ENCODE measurements at regions not wholly inside any gene's neighbourhood (a gene's known extent, or its start where the extent isn't known, plus 50 kb on each side); places are given as distances from the start of the nearest gene placed in this dataset.

- H3K4me3 ChIP-seq (replicated peaks in 1 of 3; ENCODE audit: insufficient read depth in 1 of 3, low read depth in 2 of 3, low read length in 3 of 3), result no peak overlapping the region
- H2AFZ ChIP-seq (ENCODE audit: low read length), result no peak overlapping the region
- no peaks in the 10 kb centered on the region for H3K79me2 ChIP-seq (ENCODE audit: insufficient read depth, low read length)
- DNase-seq (ENCODE audit: low spot score) (no peak), FAIRE-seq (no peak), ATAC-seq (no peak)
- 31% methylated on average over 8 of the region's 11 CpGs for WGBS (ENCODE audit: low lambda C conversion rate)
- no peaks in the 10 kb centered on the region for H3K9me3 ChIP-seq (ENCODE audit: low read length)
- H3K27me3 ChIP-seq (ENCODE audit: control insufficient read depth in 1 of 2, insufficient read depth in 2 of 2, low read length in 2 of 2), result peaks cover 12 to 44% of the 10 kb centered on the region in 2 experiments
- H4K20me1 ChIP-seq (ENCODE audit: insufficient read depth, low read length), result no peaks in the 10 kb centered on the region
- TF ChIP-seq ZNF773 (CRISPR knock-in tag; IDR thresholded peaks at IDR 0.05; ENCODE audit: borderline replicate concordance) (no peak), POLR2AphosphoS5 (IDR thresholded peaks at IDR 0.05; ENCODE audit: low read depth, low read length) (no peak), MTF1 (CRISPR knock-in tag; IDR thresholded peaks at IDR 0.05) (no peak), PBX2 (CRISPR knock-in tag; IDR thresholded peaks at IDR 0.05) (no peak), PBX3 (CRISPR knock-in tag; IDR thresholded peaks at IDR 0.05; ENCODE audit: borderline replicate concordance) (no peak), BCL3 (CRISPR knock-in tag; IDR thresholded peaks at IDR 0.05) (no peak), ZFY (CRISPR knock-in tag; IDR thresholded peaks at IDR 0.05) (no peak), DR1 (CRISPR knock-in tag; IDR thresholded peaks at IDR 0.05) (no peak), TARDBP (CRISPR knock-in tag; IDR thresholded peaks at IDR 0.05) (no peak)
- BruUV-seq (replicated peaks), result no TSS peak
- no peak overlapping the region for H3K9ac ChIP-seq (ENCODE audit: insufficient read depth, low read depth, low read length)
- no peak overlapping the region for H3K4me2 ChIP-seq (ENCODE audit: low read depth, low read length)
- in situ Hi-C loops (cut with HindIII; ENCODE audit: extremely low pct_ligation_motif_present, low pct_unique_long_range_greater_than_20kb) (no loop called here), intact Hi-C loops (cut with micrococcal nuclease; ENCODE audit: unreplicated experiment) (no loop called here)
- no peaks in the 10 kb centered on the region for H3K36me3 ChIP-seq (replicated peaks in 1 of 2; ENCODE audit: control insufficient read depth in 1 of 2, insufficient read depth in 2 of 2, low read length in 2 of 2)
- no peak overlapping the region for H3K27ac ChIP-seq (ENCODE audit: extremely low read length, insufficient read depth, low read length)
- ChIA-PET POLR2A (no interaction called here), CTCF (ENCODE audit: low intra/inter-chr PET ratio, low total read pairs) (no interaction called here)
- H3K4me1 ChIP-seq (ENCODE audit: insufficient read depth, low read length), result peaks cover 22% of the 10 kb centered on the region
Observed at GRCh38 chr7:155864991-155865690, 52.9 kb upstream of the SHH start.

Measured in HepG2 (cell line).